Chondrocyte (in vitro differentiated cells): ENCODE measurements at regions not wholly inside any gene's neighbourhood (a gene's known extent, or its start where the extent isn't known, plus 50 kb on each side); places are given as distances from the start of the nearest gene placed in this dataset.
"Not testable (repeated sequence)": the region's sequence is repeated elsewhere in the genome, so short reads cannot be mapped to it uniquely, and the experiment has no call there.

Experiments used
- DNase-seq: peaks from one replicate; pipeline ENCODE4 v3.0.0; 2021; ENCODE audit warnings: mixed read lengths, low spot score
- H3K27ac Mint-ChIP-seq: one replicate; pipeline ENCODE4 v1.8.0; 2021; ENCODE audit warnings: mild to moderate bottlenecking, moderate library complexity, mixed read lengths; ENCODE audit not compliant: unreplicated experiment
- H3K27me3 Mint-ChIP-seq: 2 replicates; pipeline ENCODE4 v1.8.0; 2021; ENCODE audit warnings: low read depth, mixed read lengths
- H3K36me3 Mint-ChIP-seq: 2 replicates; pipeline ENCODE4 v1.8.0; 2021; ENCODE audit warnings: low read depth, mixed read lengths
- H3K4me1 Mint-ChIP-seq: 2 replicates; pipeline ENCODE4 v1.8.0; 2021; ENCODE audit warnings: low read depth, mild to moderate bottlenecking, mixed read lengths
- H3K4me3 Mint-ChIP-seq: one replicate; pipeline ENCODE4 v1.8.0; 2021; ENCODE audit warnings: mild to moderate bottlenecking, moderate library complexity, mixed read lengths; ENCODE audit not compliant: unreplicated experiment
- H3K9me3 Mint-ChIP-seq: 2 replicates; pipeline ENCODE4 v1.8.0; 2021; ENCODE audit warnings: low read depth, mixed read lengths
- CTCF ChIP-seq: fragments of 200-600 bp; sonication (generic); IDR thresholded peaks from 2 replicates; pipeline ENCODE4 v1.5.0; 2021; ENCODE audit warnings: antibody characterized with exemption, mild to moderate bottlenecking, moderate library complexity

- Mint-ChIP-seq H3K9me3 (peaks cover 4% of the 10 kb centered on the region), H3K27ac (no peak overlapping the region), H3K36me3 (peaks cover 2% of the 10 kb centered on the region), H3K4me1 (no peaks in the 10 kb centered on the region), H3K4me3 (no peak overlapping the region), H3K27me3 (peaks cover 46% of the 10 kb centered on the region)
- no peak for DNase-seq
- TF ChIP-seq CTCF = no peak
Observed at GRCh38 chr2:175244697-175245096, 63.2 kb upstream of the ATP5MC3 start.

- Mint-ChIP-seq H3K27me3 (peaks cover 43% of the 10 kb centered on the region), H3K4me1 (no peaks in the 10 kb centered on the region), H3K9me3 (peaks cover 13% of the 10 kb centered on the region), H3K4me3 (no peak overlapping the region), H3K36me3 (peaks cover 3% of the 10 kb centered on the region), H3K27ac (no peak overlapping the region)
- TF ChIP-seq CTCF = no peak
- DNase-seq = no peak
Observed at GRCh38 chr2:175241691-175242090, 60.2 kb upstream of the ATP5MC3 start.

DNA sequence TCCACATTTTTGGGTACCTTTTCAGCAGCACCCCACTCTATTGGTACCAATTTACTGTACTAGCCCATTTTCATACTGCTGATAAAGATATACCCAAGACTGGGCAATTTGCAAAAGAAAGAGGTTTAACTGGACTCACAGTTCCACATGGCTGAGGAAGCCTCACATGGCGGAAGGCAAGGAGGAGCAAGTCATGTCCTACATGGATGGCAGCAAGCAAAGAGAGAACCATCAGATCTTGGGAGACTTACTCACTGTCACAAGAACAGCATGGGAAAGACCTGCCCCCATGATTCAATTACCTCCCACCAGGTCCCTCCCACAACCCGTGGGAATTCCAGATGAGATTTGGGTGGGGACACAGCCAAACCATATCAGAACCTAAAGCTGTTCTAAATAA lies 58.5 kb upstream of the ATP5MC3 start:
- not testable (repeated sequence) for H3K4me1 Mint-ChIP-seq, H3K36me3 Mint-ChIP-seq, H3K4me3 Mint-ChIP-seq, DNase-seq, H3K27ac Mint-ChIP-seq
- Mint-ChIP-seq H3K9me3 (peaks cover 13% of the 10 kb centered on the region), H3K27me3 (peaks cover 48% of the 10 kb centered on the region)

- Mint-ChIP-seq H3K9me3 (peaks cover 13% of the 10 kb centered on the region), H3K36me3 (peaks cover 3% of the 10 kb centered on the region), H3K4me1 (peaks cover 3% of the 10 kb centered on the region), H3K27me3 (peaks cover 33% of the 10 kb centered on the region), H3K27ac (no peak overlapping the region), H3K4me3 (no peak overlapping the region)
- TF ChIP-seq CTCF = no peak
- no peak for DNase-seq
Observed at GRCh38 chr2:175236930-175237329, 55.4 kb upstream of the ATP5MC3 start.

DNA sequence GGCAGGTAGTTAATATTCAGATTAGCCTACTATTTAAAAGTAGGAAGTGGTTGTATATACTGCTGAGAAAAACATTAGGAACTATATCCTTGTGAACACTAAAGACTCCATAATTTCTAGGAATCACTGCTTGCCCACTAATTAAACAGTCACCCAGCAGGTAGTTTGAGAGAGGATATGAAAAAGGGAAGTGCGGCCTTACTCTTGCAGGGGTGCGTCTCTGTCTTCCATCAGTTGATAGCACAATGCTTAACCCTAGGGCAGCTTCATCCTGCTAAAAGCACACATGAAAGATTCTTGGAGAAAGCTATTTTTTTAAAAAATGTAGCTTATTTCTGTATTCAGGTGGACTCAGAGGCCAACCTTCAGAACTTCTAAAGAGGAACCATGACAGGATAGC lies 53.1 kb upstream of the ATP5MC3 start:
- peaks cover 2% of the 10 kb centered on the region for H3K36me3 Mint-ChIP-seq
- no peak for DNase-seq
- no peak overlapping the region for H3K4me3 Mint-ChIP-seq
- peaks cover 23% of the 10 kb centered on the region for H3K27me3 Mint-ChIP-seq
- no peak for TF ChIP-seq CTCF
- peaks cover 9% of the 10 kb centered on the region for H3K9me3 Mint-ChIP-seq
- H3K27ac Mint-ChIP-seq = no peak overlapping the region
- H3K4me1 Mint-ChIP-seq = peaks cover 3% of the 10 kb centered on the region

DNA sequence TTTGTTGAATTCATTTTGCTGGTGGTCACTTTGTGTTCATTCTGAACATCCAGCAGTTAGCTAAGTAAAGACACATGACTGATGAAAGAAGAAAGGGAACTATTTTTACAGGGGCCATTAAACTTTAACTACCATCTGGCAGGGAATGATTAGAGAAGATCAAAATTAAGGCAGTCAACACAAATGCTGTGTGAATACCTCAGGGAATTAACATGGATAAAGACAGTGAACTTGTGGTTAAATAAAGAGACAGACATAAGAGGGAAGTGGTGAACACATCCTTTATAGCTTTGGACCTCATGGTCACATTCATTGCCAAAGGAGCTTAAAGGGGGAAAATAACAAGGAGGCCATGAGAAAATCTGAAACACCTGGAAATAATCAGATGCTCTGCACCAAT lies 52.6 kb upstream of the ATP5MC3 start:
- Mint-ChIP-seq H3K27me3 (peaks cover 23% of the 10 kb centered on the region), H3K36me3 (peaks cover 2% of the 10 kb centered on the region), H3K4me1 (peaks cover 3% of the 10 kb centered on the region), H3K27ac (no peak overlapping the region), H3K4me3 (no peak overlapping the region), H3K9me3 (peaks cover 7% of the 10 kb centered on the region)
- TF ChIP-seq CTCF = no peak
- no peak for DNase-seq
